GM13977 (cell line): ENCODE measurements at regions not wholly inside any gene's neighbourhood (a gene's known extent, or its start where the extent isn't known, plus 50 kb on each side); places are given as distances from the start of the nearest gene placed in this dataset.

Source experiments
- DNase-seq: peaks from one replicate; pipeline ENCODE4 v3.0.0; 2012; ENCODE audit warnings: low spot score
- CTCF ChIP-seq: IDR thresholded peaks from 2 replicates; pipeline ENCODE4 v1.5.1; 2012; ENCODE audit warnings: mild to moderate bottlenecking, control low read depth; ENCODE audit not compliant: insufficient read depth; ENCODE audit errors: extremely low read depth, missing control alignments
- in situ Hi-C: fragments of 300-500 bp; cut with MboI; formaldehyde crosslinking; loops from one replicate; pipeline ENCODE4 v1.12.0; 2022; ENCODE audit warnings: low sequenced_read_pairs, low pct_unique_long_range_greater_than_20kb, mixed read lengths, inconsistent platforms; ENCODE audit not compliant: unreplicated experiment

GRCh38 chr18:73896685-73897084 is 250.9 kb downstream of the FBXO15 start:
- in situ Hi-C loops, result no loop called here
- no peak for DNase-seq
- no peak for TF ChIP-seq CTCF

GRCh38 chr18:73895701-73896100 is 251.9 kb downstream of the FBXO15 start:
- in situ Hi-C loops, result no loop called here
- no peak for DNase-seq

GRCh38 chr18:73893880-73894279 is 253.8 kb downstream of the FBXO15 start:
- in situ Hi-C loops, result no loop called here
- no peak for DNase-seq
- no peak for TF ChIP-seq CTCF

More at GRCh38 chr18:73895701-73896100, 251.9 kb downstream of the FBXO15 start:
- TF ChIP-seq CTCF, result no peak

GRCh38 chr18:73891572-73892421 is 255.8 kb downstream of the FBXO15 start:
- no peak for TF ChIP-seq CTCF
- no peak for DNase-seq
- in situ Hi-C loops, result no loop called here

- in situ Hi-C loops, result no loop called here
- no peak for TF ChIP-seq CTCF
- DNase-seq, result no peak
Measured at GRCh38 chr18:73888565-73888964, 259.1 kb downstream of the FBXO15 start.

- DNase-seq, result no peak
- in situ Hi-C loops, result no loop called here
- no peak for TF ChIP-seq CTCF
Measured at GRCh38 chr18:73887801-73888200, 259.8 kb downstream of the FBXO15 start.
